GM18909 (cell line): ENCODE measurements at regions not wholly inside any gene's neighbourhood (a gene's known extent, or its start where the extent isn't known, plus 50 kb on each side); places are given as distances from the start of the nearest gene placed in this dataset.

ENCODE experiments used
- ATAC-seq: cut with Tn5 transposase; IDR thresholded peaks from one replicate; pipeline ENCODE4 v1.9.1; 2021; ENCODE audit warnings: mild to moderate bottlenecking; ENCODE audit not compliant: unreplicated experiment, poor library complexity

DNA sequence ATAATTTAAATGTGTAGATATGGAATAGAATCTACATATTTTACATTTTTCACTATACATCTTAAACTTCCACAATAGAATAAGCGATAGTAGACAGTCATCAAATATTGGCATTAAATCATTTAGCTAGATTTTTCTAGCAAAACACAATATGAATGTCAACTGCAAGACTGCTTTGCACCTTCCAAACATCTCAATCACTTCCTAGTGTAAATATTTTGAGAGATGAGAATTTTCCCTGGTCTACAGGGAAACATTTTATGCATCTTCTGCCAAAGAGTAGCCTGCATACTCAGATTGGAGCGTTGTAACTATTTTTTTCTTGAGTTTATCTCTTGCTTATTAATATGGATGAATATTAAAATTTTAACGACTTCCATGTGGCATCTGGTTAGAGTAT is 897.4 kb downstream of the CENPC start:
- no peak for ATAC-seq

- ATAC-seq: no peak
These were observed 897.8 kb downstream of the CENPC start for GRCh38 chr4:66647476-66647875.

GRCh38 chr4:66640233-66640990 is 904.9 kb downstream of the CENPC start:
- ATAC-seq: no peak

GRCh38 chr4:66639361-66639760 is 905.9 kb downstream of the CENPC start:
- no peak for ATAC-seq

GRCh38 chr4:66636349-66636748 is 909.0 kb downstream of the CENPC start:
- no peak for ATAC-seq

GRCh38 chr4:66633477-66633876 is 911.8 kb downstream of the CENPC start:
- ATAC-seq: no peak

GRCh38 chr4:66629927-66630326 is 915.4 kb downstream of the CENPC start:
- no peak for ATAC-seq

GRCh38 chr4:66628146-66628545 is 917.2 kb downstream of the CENPC start:
- no peak for ATAC-seq

DNA sequence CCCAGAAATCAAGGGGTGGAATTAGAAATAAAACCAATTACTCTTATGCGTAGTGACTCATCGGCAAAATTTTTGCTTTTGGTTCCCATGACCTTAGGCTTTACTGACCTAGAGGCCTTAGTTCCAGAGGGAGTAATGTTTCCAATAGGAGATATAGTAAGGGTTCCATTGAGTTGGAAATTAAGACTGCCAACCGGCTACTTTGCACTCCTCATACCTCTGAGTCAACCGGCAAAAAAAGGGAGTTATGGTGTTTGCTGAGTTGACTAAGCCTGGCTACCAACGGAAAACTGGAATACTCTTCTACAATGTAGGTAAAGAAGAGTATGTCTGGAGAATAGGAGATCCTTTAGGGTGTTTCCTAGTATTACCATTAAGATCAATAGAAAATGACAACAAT is 919.8 kb downstream of the CENPC start:
- no peak for ATAC-seq

DNA sequence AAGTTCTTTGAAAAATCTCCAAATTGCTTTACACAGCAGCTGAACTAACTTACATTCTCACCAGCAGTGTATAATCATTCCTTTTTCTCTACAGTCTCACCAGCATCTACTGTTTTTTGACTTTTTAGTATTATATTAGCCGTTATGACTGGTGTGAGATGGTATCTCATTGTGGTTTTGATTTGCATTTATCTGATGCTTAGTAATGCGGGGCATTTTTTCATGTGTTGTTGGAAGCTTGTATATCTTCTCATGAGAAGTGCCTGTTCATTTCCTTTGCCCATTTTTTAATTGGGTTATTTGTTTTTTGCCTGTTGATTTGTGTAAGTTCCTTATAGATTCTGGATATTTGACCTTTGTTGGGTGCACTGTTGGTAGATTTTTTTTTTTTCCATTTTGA is 931.7 kb downstream of the CENPC start:
- no peak for ATAC-seq

GRCh38 chr4:66609014-66609413 is 936.3 kb downstream of the CENPC start:
- no peak for ATAC-seq

DNA sequence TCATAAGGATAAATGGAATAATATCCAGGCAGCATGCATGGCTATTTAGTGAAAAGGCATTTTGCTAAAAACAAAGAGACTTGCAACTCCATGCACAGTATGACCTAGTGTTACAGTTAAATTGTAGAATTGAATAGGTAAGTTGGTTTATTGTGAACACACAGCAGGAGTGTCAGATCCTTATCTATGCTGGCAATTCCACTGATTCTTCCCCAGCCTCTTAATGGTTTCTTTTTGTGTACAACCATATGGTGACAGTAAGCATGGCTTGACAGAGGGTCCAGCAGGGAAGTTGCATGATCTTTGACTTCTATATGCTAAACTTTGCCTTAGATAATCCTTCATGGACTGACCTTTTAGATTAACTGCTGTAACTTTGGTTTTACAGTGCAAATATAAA is 936.6 kb upstream of the EPHA5 start:
- no peak for ATAC-seq

- no peak for ATAC-seq
These were observed 935.9 kb upstream of the EPHA5 start for GRCh38 chr4:66606215-66606614.

- ATAC-seq: no peak
These were observed 933.9 kb upstream of the EPHA5 start for GRCh38 chr4:66604192-66604591.

- no peak for ATAC-seq
These were observed 932.3 kb upstream of the EPHA5 start for GRCh38 chr4:66602622-66603021.

DNA sequence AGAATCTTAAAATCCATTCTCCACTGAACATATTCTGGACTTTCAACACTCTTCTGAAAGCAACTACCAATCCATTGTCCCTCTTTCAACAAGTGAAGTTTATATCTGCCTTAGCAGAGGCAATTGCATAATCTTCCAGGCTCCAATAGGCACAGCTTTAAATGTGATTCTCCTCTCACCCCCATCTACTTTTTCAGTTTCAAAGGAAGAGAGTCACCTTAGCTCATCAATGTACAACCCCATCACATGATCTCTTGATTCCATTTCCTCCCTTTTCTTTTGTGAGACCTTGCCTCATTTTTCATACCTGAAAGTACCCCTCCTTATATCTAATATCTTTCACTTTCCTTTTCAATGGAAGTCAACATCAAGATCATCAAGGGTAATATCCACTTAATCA is 921.7 kb upstream of the EPHA5 start:
- ATAC-seq: no peak

DNA sequence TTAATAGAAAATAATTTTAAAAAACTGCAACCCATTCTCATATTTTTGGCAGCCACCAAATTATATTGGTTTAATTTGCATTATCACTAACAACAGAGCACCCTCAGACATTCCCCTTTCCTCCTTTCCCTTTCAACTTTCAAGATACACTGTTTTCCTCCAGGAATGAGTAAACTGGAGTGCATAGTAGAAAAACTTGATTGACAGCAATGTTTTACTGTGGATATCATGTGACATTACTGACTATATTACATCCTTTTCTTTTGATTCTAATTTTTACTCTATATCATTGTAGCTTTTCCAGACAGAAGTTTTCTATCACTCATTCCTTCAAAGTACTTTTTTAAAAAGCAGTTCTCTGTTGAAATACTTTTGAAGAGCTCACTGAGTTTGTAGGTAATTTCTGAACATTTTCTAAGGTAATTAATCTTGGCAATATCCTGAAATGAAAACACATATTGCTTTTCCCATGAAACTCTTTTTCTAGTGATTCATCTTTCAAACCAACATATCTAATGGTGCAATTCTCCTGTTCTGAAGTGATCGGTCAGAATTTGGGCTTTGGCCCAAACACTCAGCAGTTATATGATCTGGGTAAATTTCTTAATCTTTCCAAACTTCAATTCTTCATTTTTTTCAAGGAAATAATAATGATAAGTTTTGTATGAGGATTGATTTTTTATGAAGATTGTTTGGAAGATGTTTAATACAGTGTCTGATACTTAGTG is 920.4 kb upstream of the EPHA5 start:
- ATAC-seq: no peak

GRCh38 chr4:66589183-66589582 is 918.9 kb upstream of the EPHA5 start:
- no peak for ATAC-seq

GRCh38 chr4:66585767-66586166 is 915.5 kb upstream of the EPHA5 start:
- ATAC-seq: no peak

GRCh38 chr4:66577922-66578321 is 907.6 kb upstream of the EPHA5 start:
- no peak for ATAC-seq

GRCh38 chr4:66575008-66575696 is 904.9 kb upstream of the EPHA5 start:
- no peak for ATAC-seq
